ENCODE measurements at regions not wholly inside any gene's neighbourhood (a gene's known extent, or its start where the extent isn't known, plus 50 kb on each side); places are given as distances from the start of the nearest gene placed in this dataset.

DNA sequence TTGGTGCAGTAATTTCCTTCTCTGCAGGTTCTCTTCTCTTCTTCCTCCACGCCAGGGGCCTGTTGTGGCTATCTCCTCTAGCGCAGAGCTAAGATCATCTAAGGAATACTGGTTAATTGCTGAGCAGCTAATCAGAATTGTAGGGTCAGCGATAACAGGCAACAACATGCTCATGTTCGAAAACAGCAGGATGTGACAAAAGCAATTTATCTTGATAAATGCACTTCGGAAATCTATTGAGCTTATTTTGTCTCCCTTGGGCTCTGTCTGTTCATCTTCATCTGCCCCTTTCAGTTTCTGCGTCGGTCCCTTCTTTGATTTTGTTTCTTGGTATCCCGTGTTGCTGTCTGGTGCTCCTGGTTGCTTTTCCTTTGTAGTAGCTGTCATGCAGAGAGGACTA lies 67.3 kb upstream of the MAP3K7 start:
- Histone ChIP-seq H3K27me3 (ENCODE audit: insufficient read depth, low read length) (no peaks in the 10 kb centered on the region; the same call in 1 of the 2 replicates), H4K5ac (ENCODE audit: insufficient read length, low read depth, low read length) (no peak overlapping the region), H3K9me3 (ENCODE audit: control insufficient read depth, low read depth, low read length) (no peaks in the 10 kb centered on the region), H3K18ac (ENCODE audit: insufficient read length, low read depth, low read length) (no peak overlapping the region), H2AK5ac (ENCODE audit: insufficient read length, low read length) (no peak overlapping the region), H3K23ac (ENCODE audit: insufficient read length, low read depth, low read length) (no peak overlapping the region), H3K79me1 (ENCODE audit: insufficient read depth, low read depth, low read length, poor library complexity, severe bottlenecking) (no peaks in the 10 kb centered on the region), H3K4me1 (ENCODE audit: insufficient read depth, low read length) (no peaks in the 10 kb centered on the region), H3K23me2 (ENCODE audit: insufficient read length, low read depth, low read length, poor library complexity, severe bottlenecking) (no peaks in the 10 kb centered on the region), H2AFZ (ENCODE audit: low read length) (no peak overlapping the region), H4K8ac (replicated peaks; ENCODE audit: insufficient read length, low read depth, low read length) (no peak overlapping the region), H3K27ac (ENCODE audit: insufficient read length, low read depth, low read length) (no peak overlapping the region), H2BK20ac (ENCODE audit: low read depth, low read length, poor library complexity, severe bottlenecking) (no peak overlapping the region), H3K79me2 (ENCODE audit: insufficient read depth, low read length) (no peaks in the 10 kb centered on the region), H2BK5ac (ENCODE audit: insufficient read length, low read length) (no peak overlapping the region), H2BK15ac (ENCODE audit: low read depth, low read length) (no peak overlapping the region), H3T11ph (ENCODE audit: low read length) (no peak overlapping the region), H3K14ac (ENCODE audit: insufficient read depth, low read length) (no peak overlapping the region), H3K56ac (ENCODE audit: insufficient read length, low read depth, low read length) (no peak overlapping the region), H3K4me2 (ENCODE audit: insufficient read depth, insufficient read length, low read length) (no peak overlapping the region), H4K20me1 (ENCODE audit: control insufficient read depth, insufficient read depth, insufficient read length) (no peaks in the 10 kb centered on the region), H3K9ac (ENCODE audit: extremely low read depth, insufficient read length, low read length) (no peak overlapping the region), H3K4ac (ENCODE audit: low read depth, low read length) (no peak overlapping the region), H4K91ac (ENCODE audit: insufficient read length, low read depth, low read length) (no peak overlapping the region), H2BK12ac (ENCODE audit: insufficient read length, low read depth, low read length) (no peak overlapping the region), H2BK120ac (ENCODE audit: low read depth, low read length, poor library complexity, severe bottlenecking) (no peak overlapping the region)
- H3K27ac Mint-ChIP-seq = no peak overlapping the region
- no peak overlapping the region for H3K4me3 Mint-ChIP-seq
- no peak for DNase-seq
- WGBS (ENCODE audit: extremely low coverage, insufficient read length, low lambda C conversion rate) = no CpG with 5 or more reads among the region's 8 CpGs
- peaks cover 4 to 14% of the 10 kb centered on the region in 2 experiments; a peak in 3 of 4 replicates for H3K4me1 Mint-ChIP-seq
- no peaks in the 10 kb centered on the region for H3K27me3 Mint-ChIP-seq (ENCODE audit: low read depth)
- H3K9me3 Mint-ChIP-seq = no peaks in the 10 kb centered on the region
- H3K36me3 Mint-ChIP-seq (ENCODE audit: insufficient read depth in 1 of 3, low read depth in 3 of 3) = no peaks in the 10 kb centered on the region; a peak in 1 of 7 replicates
- TF ChIP-seq, protein P1, sequence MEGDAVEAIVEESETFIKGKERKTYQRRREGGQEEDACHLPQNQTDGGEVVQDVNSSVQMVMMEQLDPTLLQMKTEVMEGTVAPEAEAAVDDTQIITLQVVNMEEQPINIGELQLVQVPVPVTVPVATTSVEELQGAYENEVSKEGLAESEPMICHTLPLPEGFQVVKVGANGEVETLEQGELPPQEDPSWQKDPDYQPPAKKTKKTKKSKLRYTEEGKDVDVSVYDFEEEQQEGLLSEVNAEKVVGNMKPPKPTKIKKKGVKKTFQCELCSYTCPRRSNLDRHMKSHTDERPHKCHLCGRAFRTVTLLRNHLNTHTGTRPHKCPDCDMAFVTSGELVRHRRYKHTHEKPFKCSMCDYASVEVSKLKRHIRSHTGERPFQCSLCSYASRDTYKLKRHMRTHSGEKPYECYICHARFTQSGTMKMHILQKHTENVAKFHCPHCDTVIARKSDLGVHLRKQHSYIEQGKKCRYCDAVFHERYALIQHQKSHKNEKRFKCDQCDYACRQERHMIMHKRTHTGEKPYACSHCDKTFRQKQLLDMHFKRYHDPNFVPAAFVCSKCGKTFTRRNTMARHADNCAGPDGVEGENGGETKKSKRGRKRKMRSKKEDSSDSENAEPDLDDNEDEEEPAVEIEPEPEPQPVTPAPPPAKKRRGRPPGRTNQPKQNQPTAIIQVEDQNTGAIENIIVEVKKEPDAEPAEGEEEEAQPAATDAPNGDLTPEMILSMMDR (conservative IDR thresholded peaks at IDR 0.05) = no peak

Data from H9 (cell line).